Effector memory CD8-positive, alpha-beta T cell (primary cell): ENCODE measurements at regions not wholly inside any gene's neighbourhood (a gene's known extent, or its start where the extent isn't known, plus 50 kb on each side); places are given as distances from the start of the nearest gene placed in this dataset.
"Not testable (repeated sequence)": the region's sequence is repeated elsewhere in the genome, so short reads cannot be mapped to it uniquely, and the experiment has no call there.

Experiments
- ATAC-seq: fragments of 150-1000 bp; cut with Tn5 transposase; replicated peaks from 2 replicates; pipeline ENCODE4 v1.10.0; 2021; ENCODE audit warnings: mild to moderate bottlenecking, moderate library complexity
- DNase-seq, 3 experiments: peaks; one replicate each; pipeline ENCODE4 v3.0.0; 2021
- H3K27ac Mint-ChIP-seq, 2 donors: one replicate each; pipeline ENCODE4 v1.8.0; 2022; ENCODE audit warnings: mild to moderate bottlenecking in 2 of 2, mixed read lengths in 2 of 2, moderate library complexity in 2 of 2
- H3K27me3 Mint-ChIP-seq, 2 donors: one replicate each; pipeline ENCODE4 v1.8.0; 2022; ENCODE audit warnings: mixed read lengths in 2 of 2
- H3K36me3 Mint-ChIP-seq: one replicate; pipeline ENCODE4 v1.8.0; 2022; ENCODE audit warnings: mild to moderate bottlenecking, moderate library complexity, mixed read lengths; ENCODE audit not compliant: insufficient read depth
- H3K4me1 Mint-ChIP-seq, 2 donors: one replicate each; pipeline ENCODE4 v1.8.0; 2022; ENCODE audit warnings: low read depth in 2 of 2, mixed read lengths in 2 of 2
- H3K4me3 Mint-ChIP-seq, 2 donors: one replicate each; pipeline ENCODE4 v1.8.0; 2022; ENCODE audit warnings: mild to moderate bottlenecking in 2 of 2, mixed read lengths in 2 of 2, moderate library complexity in 2 of 2
- H3K9me3 Mint-ChIP-seq, 2 donors: one replicate each; pipeline ENCODE4 v1.8.0; 2022; ENCODE audit warnings: mixed read lengths in 2 of 2

GRCh38 chr6:20335872-20336271 is 65.8 kb upstream of the E2F3 start:
- Mint-ChIP-seq H3K4me1 (peaks cover 14 to 23% of the 10 kb centered on the region in 2 donors), H3K4me3 (peak overlapping the region; percentile 63 to 66), H3K36me3 (peaks cover 2% of the 10 kb centered on the region), H3K27me3 (no peaks in the 10 kb centered on the region), H3K27ac (peak overlapping the region; percentile 11 to 84), H3K9me3 (no peaks in the 10 kb centered on the region)
- peak; percentile 56 for ATAC-seq
- DNase-seq: no peak

- H3K4me3 Mint-ChIP-seq: no peak overlapping the region
- ATAC-seq (no peak), DNase-seq (no peak)
- no peak overlapping the region for H3K27ac Mint-ChIP-seq
- peaks cover 15 to 27% of the 10 kb centered on the region in 2 donors for H3K4me1 Mint-ChIP-seq
- no peaks in the 10 kb centered on the region for H3K9me3 Mint-ChIP-seq
- peaks cover 2% of the 10 kb centered on the region for H3K36me3 Mint-ChIP-seq
- no peaks in the 10 kb centered on the region for H3K27me3 Mint-ChIP-seq
Measured at GRCh38 chr6:20338156-20338555, 63.5 kb upstream of the E2F3 start.

GRCh38 chr6:20340068-20340848 is 61.4 kb upstream of the E2F3 start:
- Mint-ChIP-seq H3K4me3 (no peak overlapping the region), H3K27ac (no peak overlapping the region), H3K27me3 (no peaks in the 10 kb centered on the region), H3K36me3 (peaks cover 2% of the 10 kb centered on the region), H3K4me1 (peaks cover 14 to 25% of the 10 kb centered on the region in 2 donors), H3K9me3 (no peaks in the 10 kb centered on the region)
- ATAC-seq (no peak), DNase-seq (no peak)

- Mint-ChIP-seq H3K4me3 (no peak overlapping the region), H3K27me3 (no peaks in the 10 kb centered on the region), H3K4me1 (peaks cover 11 to 18% of the 10 kb centered on the region in 2 donors), H3K27ac (no peak overlapping the region), H3K9me3 (no peaks in the 10 kb centered on the region), H3K36me3 (peaks cover 2% of the 10 kb centered on the region)
- DNase-seq (no peak), ATAC-seq (no peak)
Measured at GRCh38 chr6:20341096-20341495, 60.6 kb upstream of the E2F3 start.

- Mint-ChIP-seq H3K36me3 (peaks cover 2% of the 10 kb centered on the region), H3K9me3 (no peaks in the 10 kb centered on the region), H3K4me1 (peaks cover 10 to 15% of the 10 kb centered on the region in 2 donors), H3K27me3 (no peaks in the 10 kb centered on the region), H3K4me3 (no peak overlapping the region), H3K27ac (no peak overlapping the region)
- DNase-seq: no peak
- ATAC-seq: no peak
Measured at GRCh38 chr6:20341564-20341963, 60.1 kb upstream of the E2F3 start.

GRCh38 chr6:20346948-20347347 is 54.7 kb upstream of the E2F3 start:
- peaks cover 6 to 18% of the 10 kb centered on the region in 2 donors for H3K4me1 Mint-ChIP-seq
- not testable (repeated sequence) for H3K9me3 Mint-ChIP-seq, H3K36me3 Mint-ChIP-seq, DNase-seq, H3K27me3 Mint-ChIP-seq, H3K27ac Mint-ChIP-seq, ATAC-seq, H3K4me3 Mint-ChIP-seq

- Mint-ChIP-seq H3K4me3 (no peak overlapping the region), H3K36me3 (no peaks in the 10 kb centered on the region), H3K9me3 (peaks cover 0 to 3% of the 10 kb centered on the region in 2 donors), H3K27me3 (no peaks in the 10 kb centered on the region), H3K27ac (no peak overlapping the region), H3K4me1 (peaks cover 6 to 22% of the 10 kb centered on the region in 2 donors)
- DNase-seq: no peak
- no peak for ATAC-seq
Measured at GRCh38 chr6:20348041-20348440, 53.6 kb upstream of the E2F3 start.

- H3K27me3 Mint-ChIP-seq: no peaks in the 10 kb centered on the region
- DNase-seq (no peak), ATAC-seq (no peak)
- no peak overlapping the region for H3K4me3 Mint-ChIP-seq
- H3K9me3 Mint-ChIP-seq: peaks cover 0 to 3% of the 10 kb centered on the region in 2 donors
- H3K27ac Mint-ChIP-seq: no peak overlapping the region
- peaks cover 6 to 26% of the 10 kb centered on the region in 2 donors for H3K4me1 Mint-ChIP-seq
- H3K36me3 Mint-ChIP-seq: no peaks in the 10 kb centered on the region
Measured at GRCh38 chr6:20349225-20349624, 52.5 kb upstream of the E2F3 start.

GRCh38 chr6:20350215-20350614 is 51.5 kb upstream of the E2F3 start:
- DNase-seq: no peak
- Mint-ChIP-seq H3K4me3 (no peak overlapping the region), H3K36me3 (no peaks in the 10 kb centered on the region), H3K27ac (no peak overlapping the region), H3K4me1 (peaks cover 6 to 26% of the 10 kb centered on the region in 2 donors), H3K9me3 (peaks cover 0 to 3% of the 10 kb centered on the region in 2 donors), H3K27me3 (no peaks in the 10 kb centered on the region)
- no peak for ATAC-seq

GRCh38 chr6:20351534-20351933 is 50.1 kb upstream of the E2F3 start:
- H3K27ac Mint-ChIP-seq: no peak overlapping the region

More at GRCh38 chr6:20351534-20351933, 50.1 kb upstream of the E2F3 start:
- Mint-ChIP-seq H3K27me3 (no peaks in the 10 kb centered on the region), H3K4me1 (peaks cover 5 to 25% of the 10 kb centered on the region in 2 donors), H3K36me3 (peaks cover 3% of the 10 kb centered on the region), H3K4me3 (peak overlapping the region in 1 of 2 donors; percentile 2), H3K9me3 (peaks cover 0 to 3% of the 10 kb centered on the region in 2 donors)
- DNase-seq (no peak), ATAC-seq (no peak)
